ENCODE measurements at regions not wholly inside any gene's neighbourhood (a gene's known extent, or its start where the extent isn't known, plus 50 kb on each side); places are given as distances from the start of the nearest gene placed in this dataset.

DNA sequence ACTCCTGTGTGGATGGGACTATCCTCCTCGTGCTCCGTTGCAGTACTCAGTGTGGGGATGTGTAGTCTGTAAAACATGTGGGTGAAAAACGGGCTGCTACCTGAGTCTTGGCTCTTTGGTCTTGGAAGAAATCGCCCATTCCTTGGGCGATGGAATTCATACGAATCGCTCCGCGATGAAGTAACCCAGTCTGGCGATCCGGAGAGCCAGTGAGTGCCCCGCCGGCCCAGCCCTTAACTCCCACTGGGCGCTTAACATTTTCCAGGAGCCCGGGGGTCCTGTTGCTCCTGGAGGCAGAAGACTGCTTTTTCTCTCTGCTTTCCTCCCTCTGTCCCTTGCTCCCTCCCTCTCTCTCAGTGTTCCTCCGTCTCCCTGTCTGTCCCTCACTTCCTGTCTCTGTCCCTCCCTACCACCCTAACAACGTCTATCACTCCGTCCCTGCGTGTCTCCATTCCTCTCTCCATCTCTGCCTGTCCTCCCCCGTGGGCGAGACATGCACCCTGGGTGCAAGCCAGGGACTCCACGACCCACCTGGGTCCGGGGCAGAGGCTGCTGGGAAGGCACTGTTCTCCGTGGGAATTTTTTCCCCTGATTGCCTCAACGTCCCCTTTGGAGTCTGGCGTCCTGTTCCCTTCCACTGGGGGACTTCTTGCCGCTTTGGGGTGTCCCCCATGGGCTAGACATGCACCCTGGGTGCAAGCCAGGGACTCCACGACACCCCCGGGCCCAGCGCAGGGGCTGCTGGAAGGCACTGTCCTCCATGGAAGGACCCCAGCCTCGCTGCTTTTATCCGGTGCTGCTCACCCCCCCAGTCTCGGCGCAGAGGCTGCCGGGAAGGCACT, 188.6 kb downstream of the ALG10 start:
- TF ChIP-seq CTCF (IDR thresholded peaks at IDR 0.05) (no peak), POLR2A (IDR thresholded peaks at IDR 0.05) (no peak), EP300 (IDR thresholded peaks at IDR 0.05) (no peak)
